ENCODE measurements at regions not wholly inside any gene's neighbourhood (a gene's known extent, or its start where the extent isn't known, plus 50 kb on each side); places are given as distances from the start of the nearest gene placed in this dataset.

DNA sequence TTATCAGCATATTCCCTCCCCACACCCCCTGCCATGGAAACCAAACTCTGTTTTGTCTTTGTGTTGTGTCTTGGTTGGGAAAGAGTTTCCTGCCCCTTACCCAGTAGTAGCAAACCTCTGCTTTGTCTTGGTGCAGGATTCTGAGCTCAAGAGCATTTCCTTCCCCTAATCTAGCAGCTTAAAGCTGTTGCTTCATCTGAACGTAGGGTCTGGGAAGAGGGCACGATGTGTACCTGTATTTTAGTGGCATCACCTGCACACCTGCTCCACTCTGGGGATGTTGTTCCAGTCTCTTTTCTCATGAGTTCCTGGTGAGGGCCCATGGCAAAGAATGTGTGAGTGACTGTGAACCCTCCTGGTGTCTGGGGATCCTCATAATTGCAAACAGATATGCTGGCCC is 164.7 kb downstream of the SCP2D1 start:
- no peak overlapping the region for H3K27ac ChIP-seq
- intact Hi-C loops (cut with DNase I), result no loop called here
- DNase-seq (no peak), ATAC-seq (no peak)
- TF ChIP-seq, protein P1, sequence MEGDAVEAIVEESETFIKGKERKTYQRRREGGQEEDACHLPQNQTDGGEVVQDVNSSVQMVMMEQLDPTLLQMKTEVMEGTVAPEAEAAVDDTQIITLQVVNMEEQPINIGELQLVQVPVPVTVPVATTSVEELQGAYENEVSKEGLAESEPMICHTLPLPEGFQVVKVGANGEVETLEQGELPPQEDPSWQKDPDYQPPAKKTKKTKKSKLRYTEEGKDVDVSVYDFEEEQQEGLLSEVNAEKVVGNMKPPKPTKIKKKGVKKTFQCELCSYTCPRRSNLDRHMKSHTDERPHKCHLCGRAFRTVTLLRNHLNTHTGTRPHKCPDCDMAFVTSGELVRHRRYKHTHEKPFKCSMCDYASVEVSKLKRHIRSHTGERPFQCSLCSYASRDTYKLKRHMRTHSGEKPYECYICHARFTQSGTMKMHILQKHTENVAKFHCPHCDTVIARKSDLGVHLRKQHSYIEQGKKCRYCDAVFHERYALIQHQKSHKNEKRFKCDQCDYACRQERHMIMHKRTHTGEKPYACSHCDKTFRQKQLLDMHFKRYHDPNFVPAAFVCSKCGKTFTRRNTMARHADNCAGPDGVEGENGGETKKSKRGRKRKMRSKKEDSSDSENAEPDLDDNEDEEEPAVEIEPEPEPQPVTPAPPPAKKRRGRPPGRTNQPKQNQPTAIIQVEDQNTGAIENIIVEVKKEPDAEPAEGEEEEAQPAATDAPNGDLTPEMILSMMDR (IDR thresholded peaks at IDR 0.05), result no peak
- no peaks in the 10 kb centered on the region for H3K9me3 ChIP-seq
- no peaks in the 10 kb centered on the region for H3K27me3 ChIP-seq (ENCODE audit: insufficient read depth in 3 of 3, low read length in 2 of 3)
- 60 to 83% (median 70%) methylated on average over 2 of the region's 2 CpGs for WGBS, 3 donors
- H3K4me3 ChIP-seq, result no peak overlapping the region
- no peaks in the 10 kb centered on the region for H3K4me1 ChIP-seq
- H3K36me3 ChIP-seq (ENCODE audit: insufficient read depth in 1 of 2, low read depth in 1 of 2), result no peaks in the 10 kb centered on the region

DNA sequence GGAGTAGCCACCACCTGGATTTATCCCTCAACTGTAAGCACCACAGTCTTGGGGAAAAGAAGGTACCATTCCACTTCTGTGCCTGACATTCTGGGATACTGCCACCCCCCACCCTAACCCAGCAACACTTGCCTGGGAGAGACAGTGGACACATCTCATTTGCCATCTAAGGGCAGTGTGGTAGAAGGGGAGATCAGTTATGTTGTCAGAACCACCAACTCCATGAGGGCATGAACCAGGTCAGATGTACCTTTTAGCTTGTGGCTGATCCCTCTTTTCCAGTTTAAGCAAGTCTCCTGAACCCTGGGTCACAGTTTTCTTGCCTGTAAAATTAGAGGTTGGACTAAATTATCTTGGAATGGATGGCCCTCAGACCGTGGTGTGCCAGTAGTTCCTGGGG is 165.5 kb downstream of the SCP2D1 start:
- intact Hi-C loops (cut with DNase I), result no loop called here
- 55 to 78% (median 59%) methylated on average over 1 of the region's 1 CpG for WGBS, 3 donors
- H3K36me3 ChIP-seq (ENCODE audit: insufficient read depth in 1 of 2, low read depth in 1 of 2), result no peaks in the 10 kb centered on the region
- H3K9me3 ChIP-seq, result no peaks in the 10 kb centered on the region
- no peaks in the 10 kb centered on the region for H3K4me1 ChIP-seq
- TF ChIP-seq, protein P1 (IDR thresholded peaks at IDR 0.05), result no peak
- DNase-seq (no peak), ATAC-seq (no peak)
- no peaks in the 10 kb centered on the region for H3K27me3 ChIP-seq (ENCODE audit: insufficient read depth in 3 of 3, low read length in 2 of 3)
- H3K4me3 ChIP-seq, result no peak overlapping the region
- H3K27ac ChIP-seq, result no peak overlapping the region

DNA sequence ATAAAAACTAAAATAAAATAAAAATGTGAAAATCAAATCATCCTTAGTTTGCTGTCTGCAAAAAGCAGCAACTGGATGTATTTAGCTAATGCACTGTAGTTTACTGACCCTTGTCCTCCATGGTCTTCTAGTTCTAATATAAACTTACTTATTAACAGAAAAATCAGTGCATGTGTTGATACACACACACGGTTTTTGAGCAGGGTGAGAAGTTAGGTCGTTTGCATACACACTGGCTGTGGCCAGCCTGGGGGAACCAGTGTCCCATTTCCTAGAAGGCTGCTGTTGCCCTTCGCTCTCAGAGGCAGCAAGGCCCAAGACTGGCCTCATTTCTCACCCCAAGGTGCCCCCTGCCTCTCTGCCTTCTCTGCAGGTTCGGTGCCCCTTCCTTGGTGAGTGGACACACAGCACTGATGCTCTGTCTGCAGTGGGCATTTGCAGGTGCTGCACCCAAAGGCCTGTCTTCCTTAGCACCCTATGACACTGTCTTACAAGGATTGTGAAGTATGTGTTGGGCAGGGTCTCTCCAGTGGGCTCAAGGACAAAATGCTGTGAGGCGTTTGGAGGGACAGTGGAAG is 168.5 kb downstream of the SCP2D1 start:
- H3K9me3 ChIP-seq, result no peaks in the 10 kb centered on the region
- H3K36me3 ChIP-seq (ENCODE audit: insufficient read depth in 1 of 2, low read depth in 1 of 2), result no peaks in the 10 kb centered on the region
- H3K27me3 ChIP-seq (ENCODE audit: insufficient read depth in 3 of 3, low read length in 2 of 3), result no peaks in the 10 kb centered on the region
- WGBS, 3 donors, result 65 to 70% (median 70%) methylated on average over 5 of the region's 5 CpGs
- no peak overlapping the region for H3K4me3 ChIP-seq
- no peak for DNase-seq
- TF ChIP-seq, protein P1 (IDR thresholded peaks at IDR 0.05), result no peak
- ATAC-seq, result no peak
- intact Hi-C loops (cut with DNase I), result no loop called here
- H3K27ac ChIP-seq, result no peak overlapping the region
- no peaks in the 10 kb centered on the region for H3K4me1 ChIP-seq

DNA sequence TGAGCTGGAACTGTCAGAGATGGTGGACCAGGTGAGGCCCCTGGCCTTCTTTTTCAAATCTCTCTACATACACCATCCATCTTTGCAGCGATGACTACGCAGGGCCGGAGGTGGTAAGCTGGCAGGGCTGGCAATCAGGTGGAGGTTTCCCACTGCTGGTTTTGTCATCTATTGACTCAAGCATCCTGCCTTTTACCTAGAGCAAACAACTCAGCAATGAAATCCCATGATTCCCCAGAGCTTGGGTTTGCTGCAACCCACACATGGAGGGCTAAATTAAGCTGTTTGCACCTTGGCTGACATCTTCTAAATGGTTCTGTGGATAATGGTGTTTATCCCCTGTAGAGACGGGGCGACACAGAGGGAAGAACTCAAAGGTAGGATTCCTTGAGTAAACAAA is 170.2 kb downstream of the SCP2D1 start:
- intact Hi-C loops (cut with DNase I), result no loop called here

More for the DNA sequence above, 170.2 kb downstream of the SCP2D1 start:
- TF ChIP-seq, protein P1 (IDR thresholded peaks at IDR 0.05), result no peak
- ATAC-seq (no peak), DNase-seq (no peak)
- no peaks in the 10 kb centered on the region for H3K27me3 ChIP-seq (ENCODE audit: insufficient read depth in 3 of 3, low read length in 2 of 3)
- no peak overlapping the region for H3K27ac ChIP-seq
- no peaks in the 10 kb centered on the region for H3K4me1 ChIP-seq
- H3K4me3 ChIP-seq, result no peak overlapping the region
- 80 to 87% (median 82%) methylated on average over 5 of the region's 5 CpGs for WGBS, 3 donors
- H3K9me3 ChIP-seq, result no peaks in the 10 kb centered on the region
- no peaks in the 10 kb centered on the region for H3K36me3 ChIP-seq (ENCODE audit: insufficient read depth in 1 of 2, low read depth in 1 of 2)
